B cell (primary cell): ENCODE measurements at regions not wholly inside any gene's neighbourhood (a gene's known extent, or its start where the extent isn't known, plus 50 kb on each side); places are given as distances from the start of the nearest gene placed in this dataset.

Source experiments
- EZH2 ChIP-seq: IDR thresholded peaks from 2 replicates; pipeline ENCODE4 v1.6.1; 2012; ENCODE audit warnings: borderline replicate concordance, low read depth, mild to moderate bottlenecking, moderate library complexity, low read length; ENCODE audit not compliant: insufficient read depth, poor library complexity, severe bottlenecking
- TF ChIP-seq, protein P1 (sequence below): fragments of 200-600 bp; IDR thresholded peaks from one replicate; pipeline ENCODE4 v1.8.0; 2022; ENCODE audit warnings: antibody characterized with exemption, mild to moderate bottlenecking

DNA sequence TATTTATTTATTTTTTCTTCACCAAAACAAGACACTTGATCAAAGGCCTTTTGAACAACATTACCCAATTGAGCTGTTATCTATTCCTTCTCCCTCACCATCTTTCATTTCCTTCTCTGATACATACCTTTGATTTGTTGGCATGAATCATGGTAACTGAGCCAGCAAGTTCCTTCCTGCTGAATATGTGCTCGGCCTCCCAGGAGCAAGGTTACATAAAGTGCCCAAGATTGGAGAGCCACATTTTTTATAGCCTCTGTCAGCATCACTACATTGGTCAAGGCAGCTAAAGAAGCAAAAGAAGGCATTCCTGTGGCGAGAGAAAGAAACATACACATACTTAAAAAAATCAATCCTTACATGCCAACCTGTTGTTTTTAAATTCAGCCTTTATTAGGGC lies 369.6 kb downstream of the CYLC2 start:
- TF ChIP-seq, protein P1, sequence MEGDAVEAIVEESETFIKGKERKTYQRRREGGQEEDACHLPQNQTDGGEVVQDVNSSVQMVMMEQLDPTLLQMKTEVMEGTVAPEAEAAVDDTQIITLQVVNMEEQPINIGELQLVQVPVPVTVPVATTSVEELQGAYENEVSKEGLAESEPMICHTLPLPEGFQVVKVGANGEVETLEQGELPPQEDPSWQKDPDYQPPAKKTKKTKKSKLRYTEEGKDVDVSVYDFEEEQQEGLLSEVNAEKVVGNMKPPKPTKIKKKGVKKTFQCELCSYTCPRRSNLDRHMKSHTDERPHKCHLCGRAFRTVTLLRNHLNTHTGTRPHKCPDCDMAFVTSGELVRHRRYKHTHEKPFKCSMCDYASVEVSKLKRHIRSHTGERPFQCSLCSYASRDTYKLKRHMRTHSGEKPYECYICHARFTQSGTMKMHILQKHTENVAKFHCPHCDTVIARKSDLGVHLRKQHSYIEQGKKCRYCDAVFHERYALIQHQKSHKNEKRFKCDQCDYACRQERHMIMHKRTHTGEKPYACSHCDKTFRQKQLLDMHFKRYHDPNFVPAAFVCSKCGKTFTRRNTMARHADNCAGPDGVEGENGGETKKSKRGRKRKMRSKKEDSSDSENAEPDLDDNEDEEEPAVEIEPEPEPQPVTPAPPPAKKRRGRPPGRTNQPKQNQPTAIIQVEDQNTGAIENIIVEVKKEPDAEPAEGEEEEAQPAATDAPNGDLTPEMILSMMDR = no peak
- no peak for TF ChIP-seq EZH2
